ENCODE measurements at regions not wholly inside any gene's neighbourhood (a gene's known extent, or its start where the extent isn't known, plus 50 kb on each side); places are given as distances from the start of the nearest gene placed in this dataset.

GRCh38 chr6:165807249-165807960 lies 144.4 kb upstream of the PDE10A start:
- H3K27me3 ChIP-seq (replicated peaks; ENCODE audit: insufficient read depth, low read length): no peaks in the 10 kb centered on the region
- H3K27ac ChIP-seq (ENCODE audit: low read length): no peak overlapping the region
- no peaks in the 10 kb centered on the region for H3K9me2 ChIP-seq (replicated peaks; ENCODE audit: insufficient read depth, low read length)
- no peak overlapping the region for H3K4me2 ChIP-seq (ENCODE audit: low read depth, low read length)
- no peaks in the 10 kb centered on the region for H4K20me1 ChIP-seq (ENCODE audit: insufficient read depth, low read length)
- no peak for DNase-seq
- no peaks in the 10 kb centered on the region for H3K4me1 ChIP-seq (ENCODE audit: low read length)
- H3F3A ChIP-seq (ENCODE audit: insufficient read depth, low read length): no peaks in the 10 kb centered on the region
- H3K79me2 ChIP-seq (ENCODE audit: low read length): no peaks in the 10 kb centered on the region
- TF ChIP-seq, protein P1, sequence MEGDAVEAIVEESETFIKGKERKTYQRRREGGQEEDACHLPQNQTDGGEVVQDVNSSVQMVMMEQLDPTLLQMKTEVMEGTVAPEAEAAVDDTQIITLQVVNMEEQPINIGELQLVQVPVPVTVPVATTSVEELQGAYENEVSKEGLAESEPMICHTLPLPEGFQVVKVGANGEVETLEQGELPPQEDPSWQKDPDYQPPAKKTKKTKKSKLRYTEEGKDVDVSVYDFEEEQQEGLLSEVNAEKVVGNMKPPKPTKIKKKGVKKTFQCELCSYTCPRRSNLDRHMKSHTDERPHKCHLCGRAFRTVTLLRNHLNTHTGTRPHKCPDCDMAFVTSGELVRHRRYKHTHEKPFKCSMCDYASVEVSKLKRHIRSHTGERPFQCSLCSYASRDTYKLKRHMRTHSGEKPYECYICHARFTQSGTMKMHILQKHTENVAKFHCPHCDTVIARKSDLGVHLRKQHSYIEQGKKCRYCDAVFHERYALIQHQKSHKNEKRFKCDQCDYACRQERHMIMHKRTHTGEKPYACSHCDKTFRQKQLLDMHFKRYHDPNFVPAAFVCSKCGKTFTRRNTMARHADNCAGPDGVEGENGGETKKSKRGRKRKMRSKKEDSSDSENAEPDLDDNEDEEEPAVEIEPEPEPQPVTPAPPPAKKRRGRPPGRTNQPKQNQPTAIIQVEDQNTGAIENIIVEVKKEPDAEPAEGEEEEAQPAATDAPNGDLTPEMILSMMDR (IDR thresholded peaks at IDR 0.05; ENCODE audit: low read length): no peak
- TF ChIP-seq EZH2phosphoT487 (IDR thresholded peaks at IDR 0.05; ENCODE audit: low read length): no peak
- TF ChIP-seq EZH2 (optimal IDR thresholded peaks at IDR 0.05; ENCODE audit: low read depth, low read length): no peak
- no peak overlapping the region for H3K4me3 ChIP-seq (ENCODE audit: low read length)
- no peak overlapping the region for H3K9ac ChIP-seq (ENCODE audit: low read length)
- H3K36me3 ChIP-seq (replicated peaks; ENCODE audit: insufficient read depth, low read length): no peaks in the 10 kb centered on the region
- H2AFZ ChIP-seq (ENCODE audit: low read length): no peak overlapping the region
- H3K9me3 ChIP-seq (replicated peaks; ENCODE audit: insufficient read depth, low read length): no peaks in the 10 kb centered on the region

GRCh38 chr6:165806126-165806810 lies 143.2 kb upstream of the PDE10A start:
- Histone ChIP-seq H3K4me2 (ENCODE audit: low read depth, low read length) (no peak overlapping the region), H4K20me1 (ENCODE audit: insufficient read depth, low read length) (no peaks in the 10 kb centered on the region), H3K79me2 (ENCODE audit: low read length) (no peaks in the 10 kb centered on the region), H3K9me3 (replicated peaks; ENCODE audit: insufficient read depth, low read length) (no peaks in the 10 kb centered on the region), H3K9me2 (replicated peaks; ENCODE audit: insufficient read depth, low read length) (no peaks in the 10 kb centered on the region), H3F3A (ENCODE audit: insufficient read depth, low read length) (no peaks in the 10 kb centered on the region), H3K9ac (ENCODE audit: low read length) (no peak overlapping the region), H3K27ac (ENCODE audit: low read length) (no peak overlapping the region), H3K4me3 (ENCODE audit: low read length) (no peak overlapping the region), H3K36me3 (replicated peaks; ENCODE audit: insufficient read depth, low read length) (no peaks in the 10 kb centered on the region), H3K4me1 (ENCODE audit: low read length) (no peaks in the 10 kb centered on the region), H3K27me3 (replicated peaks; ENCODE audit: insufficient read depth, low read length) (no peaks in the 10 kb centered on the region), H2AFZ (ENCODE audit: low read length) (no peak overlapping the region)
- TF ChIP-seq, protein P1 (IDR thresholded peaks at IDR 0.05; ENCODE audit: low read length): no peak
- TF ChIP-seq EZH2phosphoT487 (IDR thresholded peaks at IDR 0.05; ENCODE audit: low read length): no peak
- TF ChIP-seq EZH2 (optimal IDR thresholded peaks at IDR 0.05; ENCODE audit: low read depth, low read length): no peak
- no peak for DNase-seq

GRCh38 chr6:165805636-165806035 lies 142.6 kb upstream of the PDE10A start:
- no peaks in the 10 kb centered on the region for H3K36me3 ChIP-seq (replicated peaks; ENCODE audit: insufficient read depth, low read length)
- DNase-seq: no peak
- no peaks in the 10 kb centered on the region for H3K4me1 ChIP-seq (ENCODE audit: low read length)
- H3K27ac ChIP-seq (ENCODE audit: low read length): no peak overlapping the region
- H2AFZ ChIP-seq (ENCODE audit: low read length): no peak overlapping the region
- H4K20me1 ChIP-seq (ENCODE audit: insufficient read depth, low read length): no peaks in the 10 kb centered on the region
- no peak overlapping the region for H3K4me3 ChIP-seq (ENCODE audit: low read length)
- no peaks in the 10 kb centered on the region for H3K27me3 ChIP-seq (replicated peaks; ENCODE audit: insufficient read depth, low read length)
- no peak overlapping the region for H3K4me2 ChIP-seq (ENCODE audit: low read depth, low read length)
- no peaks in the 10 kb centered on the region for H3F3A ChIP-seq (ENCODE audit: insufficient read depth, low read length)
- no peaks in the 10 kb centered on the region for H3K9me3 ChIP-seq (replicated peaks; ENCODE audit: insufficient read depth, low read length)
- H3K9me2 ChIP-seq (replicated peaks; ENCODE audit: insufficient read depth, low read length): no peaks in the 10 kb centered on the region
- TF ChIP-seq EZH2 (optimal IDR thresholded peaks at IDR 0.05; ENCODE audit: low read depth, low read length) (no peak), EZH2phosphoT487 (IDR thresholded peaks at IDR 0.05; ENCODE audit: low read length) (no peak)
- TF ChIP-seq, protein P1 (IDR thresholded peaks at IDR 0.05; ENCODE audit: low read length): no peak
- no peak overlapping the region for H3K9ac ChIP-seq (ENCODE audit: low read length)
- no peaks in the 10 kb centered on the region for H3K79me2 ChIP-seq (ENCODE audit: low read length)

Measured in MM.1S (cell line).